GM13977 (cell line): ENCODE measurements at regions not wholly inside any gene's neighbourhood (a gene's known extent, or its start where the extent isn't known, plus 50 kb on each side); places are given as distances from the start of the nearest gene placed in this dataset.

Source experiments
- DNase-seq: peaks from one replicate; pipeline ENCODE4 v3.0.0; 2012; ENCODE audit warnings: low spot score
- CTCF ChIP-seq: IDR thresholded peaks from 2 replicates; pipeline ENCODE4 v1.5.1; 2012; ENCODE audit warnings: mild to moderate bottlenecking, control low read depth; ENCODE audit not compliant: insufficient read depth; ENCODE audit errors: extremely low read depth, missing control alignments
- in situ Hi-C: fragments of 300-500 bp; cut with MboI; formaldehyde crosslinking; loops from one replicate; pipeline ENCODE4 v1.12.0; 2022; ENCODE audit warnings: low sequenced_read_pairs, low pct_unique_long_range_greater_than_20kb, mixed read lengths, inconsistent platforms; ENCODE audit not compliant: unreplicated experiment

GRCh38 chr10:42948040-42948439, 128.8 kb upstream of the RET start:
- in situ Hi-C loops = no loop called here
- no peak for DNase-seq
- no peak for TF ChIP-seq CTCF

GRCh38 chr10:42949287-42949686, 127.6 kb upstream of the RET start:
- in situ Hi-C loops = no loop called here
- no peak for TF ChIP-seq CTCF
- no peak for DNase-seq

- no peak for DNase-seq
- in situ Hi-C loops = no loop called here
- TF ChIP-seq CTCF = no peak
These were observed 126.0 kb upstream of the RET start for GRCh38 chr10:42950606-42951485.

- in situ Hi-C loops = no loop called here
- no peak for DNase-seq
- TF ChIP-seq CTCF = no peak
These were observed 125.2 kb upstream of the RET start for GRCh38 chr10:42951486-42952251.

GRCh38 chr10:42952349-42952748, 124.5 kb upstream of the RET start:
- in situ Hi-C loops = no loop called here
- no peak for TF ChIP-seq CTCF
- DNase-seq = no peak

GRCh38 chr10:42952931-42953683, 123.8 kb upstream of the RET start:
- in situ Hi-C loops = no loop called here
- no peak for TF ChIP-seq CTCF
- no peak for DNase-seq
